AG10803 (cell line): ENCODE measurements at regions not wholly inside any gene's neighbourhood (a gene's known extent, or its start where the extent isn't known, plus 50 kb on each side); places are given as distances from the start of the nearest gene placed in this dataset.

ENCODE experiments used
- DNase-seq: peaks from one replicate; pipeline ENCODE4 v3.0.0; 2010; ENCODE audit warnings: low read depth
- H3K4me3 ChIP-seq: 2 replicates; pipeline ENCODE4 v1.5.1; 2011; ENCODE audit warnings: mild to moderate bottlenecking, low read length, control low read depth
- CTCF ChIP-seq: conservative IDR thresholded peaks from 2 replicates; pipeline ENCODE4 v1.5.1; 2011; ENCODE audit warnings: mild to moderate bottlenecking, low read length, control low read depth, inconsistent platforms

DNA sequence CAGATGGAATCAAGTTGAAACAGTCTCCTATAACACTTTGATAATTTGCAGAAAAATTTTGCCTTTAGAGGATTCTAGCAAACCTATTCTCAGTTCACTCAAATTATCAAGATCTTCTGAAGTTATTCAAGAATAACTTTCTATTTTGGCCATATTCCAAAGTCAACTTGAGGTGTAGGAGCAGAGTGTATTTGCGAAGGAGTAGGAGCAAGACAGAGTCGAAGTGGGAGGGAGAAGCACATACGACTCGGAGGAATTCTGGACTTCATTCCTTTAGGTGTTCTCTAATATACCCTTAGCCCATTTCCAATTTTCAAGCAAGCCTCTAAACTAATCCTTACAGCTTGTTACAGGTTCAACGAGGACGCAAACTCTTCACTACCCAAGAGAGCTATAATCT, 252.9 kb downstream of the GPM6A start:
- no peak overlapping the region for H3K4me3 ChIP-seq
- no peak for TF ChIP-seq CTCF
- DNase-seq, result no peak

- no peak for TF ChIP-seq CTCF
- H3K4me3 ChIP-seq, result no peak overlapping the region
- no peak for DNase-seq
Observed at GRCh38 chr4:175559526-175559925, 252.5 kb downstream of the GPM6A start.

DNA sequence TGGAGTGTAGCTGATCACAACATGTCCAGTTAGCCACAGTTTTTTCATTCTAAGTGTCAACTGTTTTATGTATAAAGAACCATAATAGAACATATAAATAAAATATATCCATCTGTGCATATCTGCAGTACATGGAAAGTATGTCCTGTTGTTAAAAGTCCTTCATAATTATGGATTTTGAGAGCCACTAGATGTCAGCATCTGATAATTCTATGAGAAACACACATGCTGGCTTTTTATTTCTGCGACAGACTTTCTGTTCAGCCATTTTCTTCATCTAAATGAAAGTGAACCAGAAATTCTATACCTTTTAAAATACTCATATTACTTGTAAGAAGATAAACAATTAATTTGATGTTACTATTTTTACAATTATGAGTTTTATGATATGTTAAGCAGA, 251.5 kb downstream of the GPM6A start:
- DNase-seq, result peak; percentile 18
- H3K4me3 ChIP-seq, result no peak overlapping the region
- TF ChIP-seq CTCF, result no peak; the same call in 1 of the 2 replicates

DNA sequence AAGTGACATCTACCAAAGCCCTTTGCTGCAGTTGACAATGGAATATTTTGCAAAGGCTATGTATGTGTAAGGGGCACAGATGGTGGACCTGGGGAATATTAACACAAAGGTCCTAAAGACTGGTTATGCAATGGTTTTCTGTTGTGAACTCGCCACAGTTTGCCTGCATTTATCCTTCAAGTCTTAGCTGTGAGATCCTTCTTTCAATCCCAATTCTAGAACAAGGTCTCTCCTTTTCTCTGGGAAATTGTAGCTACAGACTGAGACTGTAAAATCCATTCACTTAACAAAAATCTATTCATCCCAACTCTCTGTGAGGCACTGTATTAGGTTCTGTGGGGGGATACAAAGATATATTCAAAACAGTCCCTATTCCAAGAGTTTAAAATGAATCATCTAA, 250.4 kb downstream of the GPM6A start:
- DNase-seq, result no peak
- no peak for TF ChIP-seq CTCF
- H3K4me3 ChIP-seq, result no peak overlapping the region

GRCh38 chr4:175562111-175562510, 250.0 kb downstream of the GPM6A start:
- no peak for TF ChIP-seq CTCF
- no peak overlapping the region for H3K4me3 ChIP-seq
- no peak for DNase-seq

- no peak for DNase-seq
- no peak overlapping the region for H3K4me3 ChIP-seq
- TF ChIP-seq CTCF, result no peak
Observed at GRCh38 chr4:175562542-175562941, 249.5 kb downstream of the GPM6A start.
